PC-9 (cell line): ENCODE measurements at regions not wholly inside any gene's neighbourhood (a gene's known extent, or its start where the extent isn't known, plus 50 kb on each side); places are given as distances from the start of the nearest gene placed in this dataset.

ENCODE experiments used
- BruUV-seq: library from RNA; stranded (reverse); fragments of 400-500 nt; replicated peaks from 2 replicates; lab custom pipeline; 2021; lab: Mats Ljungman, UMichigan
- CTCF ChIA-PET: fragments of 300-600 bp; sonication (Branson Sonifier 250); formaldehyde crosslinking; loops from one replicate; lab custom pipeline; 2022; ENCODE audit warnings: antibody characterized with exemption; lab: Charles Lee
- POLR2A ChIA-PET: fragments of 300-600 bp; sonication (Branson Sonifier 250); formaldehyde crosslinking; loops from one replicate; lab custom pipeline; 2022; ENCODE audit warnings: antibody characterized with exemption; ENCODE audit not compliant: unreplicated experiment; lab: Charles Lee
- DNase-seq, 2 experiments: peaks; one replicate each; pipeline versions ENCODE4 v3.0.0 to v3.0.0-alpha.2; 2015 to 2022; ENCODE audit warnings: mixed read lengths in 1 of 2
- H2AFZ ChIP-seq: fragments of 200-600 bp; sonication (generic); 2 replicates; pipeline ENCODE4 v1.8.1; 2017; ENCODE audit warnings: antibody characterized with exemption
- H3F3A ChIP-seq: fragments of 200-600 bp; sonication (generic); 2 replicates; pipeline ENCODE4 v1.8.1; 2017; ENCODE audit warnings: antibody characterized with exemption, mild to moderate bottlenecking, low read depth; ENCODE audit not compliant: insufficient read depth
- H3K27ac ChIP-seq: fragments of 200-600 bp; sonication (generic); 2 replicates; pipeline ENCODE4 v1.6.1; 2016; ENCODE audit warnings: mixed run types
- H3K27me3 ChIP-seq: fragments of 200-600 bp; sonication (generic); 2 replicates; pipeline ENCODE4 v1.6.1; 2016; ENCODE audit warnings: low read depth, mixed run types; ENCODE audit not compliant: insufficient read depth
- H3K36me3 ChIP-seq: fragments of 200-600 bp; sonication (generic); 2 replicates; pipeline ENCODE4 v1.6.1; 2016; ENCODE audit warnings: low read depth, mixed run types
- H3K4me1 ChIP-seq: fragments of 200-600 bp; sonication (generic); replicated peaks from 2 replicates; pipeline ENCODE4 v1.6.1; 2016; ENCODE audit warnings: mixed run types; ENCODE audit not compliant: insufficient read depth
- H3K4me2 ChIP-seq: fragments of 200-600 bp; sonication (generic); 2 replicates; pipeline ENCODE4 v1.6.1; 2017; ENCODE audit warnings: mixed run types
- H3K4me3 ChIP-seq: fragments of 200-600 bp; sonication (generic); 2 replicates; pipeline ENCODE4 v1.6.1; 2016; ENCODE audit warnings: mixed run types
- H3K79me2 ChIP-seq: fragments of 200-600 bp; sonication (generic); 2 replicates; pipeline ENCODE4 v1.6.1; 2017; ENCODE audit warnings: low read depth, mixed run types
- H3K9me2 ChIP-seq: fragments of 200-600 bp; sonication (generic); 2 replicates; pipeline ENCODE4 v1.8.1; 2017; ENCODE audit warnings: mild to moderate bottlenecking; ENCODE audit not compliant: insufficient read depth
- H3K9me3 ChIP-seq: fragments of 200-600 bp; sonication (generic); 2 replicates; pipeline ENCODE4 v1.8.1; 2016; ENCODE audit warnings: low read depth; ENCODE audit not compliant: insufficient read depth
- H4K20me1 ChIP-seq: fragments of 200-600 bp; sonication (generic); 2 replicates; pipeline ENCODE4 v1.8.1; 2017; ENCODE audit not compliant: insufficient read depth
- EZH2 ChIP-seq: fragments of 200-600 bp; sonication (generic); IDR thresholded peaks from 2 replicates; pipeline ENCODE4 v1.8.0; 2017; ENCODE audit warnings: antibody characterized with exemption, low read depth
- intact Hi-C: fragments of 100-400 bp; cut with micrococcal nuclease; formaldehyde crosslinking; loops from one replicate; pipeline ENCODE4 v1.10.0; 2022; ENCODE audit not compliant: unreplicated experiment
- TF ChIP-seq, protein P1 (sequence below): fragments of 200-600 bp; sonication (generic); conservative IDR thresholded peaks from 2 replicates; pipeline ENCODE4 v1.6.1; 2017; ENCODE audit warnings: mixed run types, antibody characterized with exemption, mild to moderate bottlenecking, moderate library complexity

DNA sequence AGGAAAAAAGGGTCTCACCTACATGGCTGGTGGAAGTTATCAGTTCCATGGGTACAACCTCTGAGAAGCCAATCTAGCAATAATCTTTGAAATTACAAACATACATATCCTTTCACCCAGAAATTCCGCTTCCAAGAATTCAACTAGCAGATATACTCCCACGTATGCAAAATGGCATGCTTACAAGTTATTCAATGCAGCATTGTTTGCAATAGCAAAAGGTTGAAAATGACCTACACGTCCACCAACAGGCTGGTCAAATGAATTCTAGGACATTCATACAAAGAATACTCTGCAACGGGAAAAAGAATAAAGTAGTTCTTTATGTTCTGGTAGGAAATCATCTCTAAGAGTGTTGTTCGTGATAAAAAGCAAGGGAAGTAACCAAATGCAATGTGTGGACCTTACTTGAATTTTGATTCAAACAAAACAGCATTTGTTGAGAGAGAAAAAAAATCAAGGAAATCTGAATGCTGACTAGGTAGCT lies 63.7 kb upstream of the NLK start:
- POLR2A ChIA-PET = no interaction called here

GRCh38 chr17:27980043-27980442 lies 62.4 kb upstream of the NLK start:
- Histone ChIP-seq H4K20me1 (no peaks in the 10 kb centered on the region), H3K9me2 (no peaks in the 10 kb centered on the region), H3K4me1 (peaks cover 20% of the 10 kb centered on the region), H3K27me3 (no peaks in the 10 kb centered on the region), H3K36me3 (no peaks in the 10 kb centered on the region), H3F3A (no peaks in the 10 kb centered on the region; the same call in 1 of the 2 replicates), H2AFZ (no peak overlapping the region), H3K9me3 (no peaks in the 10 kb centered on the region), H3K4me2 (peak overlapping the region; percentile 34), H3K79me2 (no peaks in the 10 kb centered on the region), H3K27ac (peak overlapping the region; percentile 55; the same call in 1 of the 2 replicates), H3K4me3 (no peak overlapping the region)
- CTCF ChIA-PET = no interaction called here
- TF ChIP-seq, protein P1, sequence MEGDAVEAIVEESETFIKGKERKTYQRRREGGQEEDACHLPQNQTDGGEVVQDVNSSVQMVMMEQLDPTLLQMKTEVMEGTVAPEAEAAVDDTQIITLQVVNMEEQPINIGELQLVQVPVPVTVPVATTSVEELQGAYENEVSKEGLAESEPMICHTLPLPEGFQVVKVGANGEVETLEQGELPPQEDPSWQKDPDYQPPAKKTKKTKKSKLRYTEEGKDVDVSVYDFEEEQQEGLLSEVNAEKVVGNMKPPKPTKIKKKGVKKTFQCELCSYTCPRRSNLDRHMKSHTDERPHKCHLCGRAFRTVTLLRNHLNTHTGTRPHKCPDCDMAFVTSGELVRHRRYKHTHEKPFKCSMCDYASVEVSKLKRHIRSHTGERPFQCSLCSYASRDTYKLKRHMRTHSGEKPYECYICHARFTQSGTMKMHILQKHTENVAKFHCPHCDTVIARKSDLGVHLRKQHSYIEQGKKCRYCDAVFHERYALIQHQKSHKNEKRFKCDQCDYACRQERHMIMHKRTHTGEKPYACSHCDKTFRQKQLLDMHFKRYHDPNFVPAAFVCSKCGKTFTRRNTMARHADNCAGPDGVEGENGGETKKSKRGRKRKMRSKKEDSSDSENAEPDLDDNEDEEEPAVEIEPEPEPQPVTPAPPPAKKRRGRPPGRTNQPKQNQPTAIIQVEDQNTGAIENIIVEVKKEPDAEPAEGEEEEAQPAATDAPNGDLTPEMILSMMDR = no peak
- TF ChIP-seq EZH2 = no peak
- intact Hi-C loops = loop anchor here (10.0 kb wide), 1 partner anchor 65 kb away; the partner anchor contains the start of gene NLK
- no TSS peak for BruUV-seq
- DNase-seq = peak; percentile 42 to 48
- POLR2A ChIA-PET = interaction anchor here (0.5 kb wide), 1 partner anchor 81 kb away, joined by 5 read pairs; no protein-coding TSS in a partner anchor

More for the DNA sequence above, 63.7 kb upstream of the NLK start:
- H4K20me1 ChIP-seq = no peaks in the 10 kb centered on the region
- H3K36me3 ChIP-seq = no peaks in the 10 kb centered on the region
- no peaks in the 10 kb centered on the region for H3K27me3 ChIP-seq
- H3K4me3 ChIP-seq = no peak overlapping the region
- intact Hi-C loops = no loop called here
- H2AFZ ChIP-seq = no peak overlapping the region
- no TSS peak for BruUV-seq
- peaks cover 31% of the 10 kb centered on the region for H3K4me1 ChIP-seq
- no peaks in the 10 kb centered on the region for H3K9me3 ChIP-seq
- CTCF ChIA-PET = no interaction called here
- DNase-seq = no peak
- no peaks in the 10 kb centered on the region for H3K79me2 ChIP-seq
- no peaks in the 10 kb centered on the region for H3K9me2 ChIP-seq
- H3K4me2 ChIP-seq = no peak overlapping the region
- TF ChIP-seq EZH2 = no peak
- TF ChIP-seq, protein P1 = no peak
- peaks cover 5% of the 10 kb centered on the region; the same call in 1 of the 2 replicates for H3F3A ChIP-seq
- H3K27ac ChIP-seq = no peak overlapping the region

- no peak overlapping the region for H3K4me3 ChIP-seq
- no peaks in the 10 kb centered on the region for H3K9me3 ChIP-seq
- no peaks in the 10 kb centered on the region for H3F3A ChIP-seq
- H3K4me2 ChIP-seq = no peak overlapping the region
- no peak overlapping the region for H2AFZ ChIP-seq
- H4K20me1 ChIP-seq = no peaks in the 10 kb centered on the region
- POLR2A ChIA-PET = no interaction called here
- no peak for DNase-seq
- H3K27me3 ChIP-seq = no peaks in the 10 kb centered on the region
- H3K36me3 ChIP-seq = no peaks in the 10 kb centered on the region
- intact Hi-C loops = loop anchor here (10.0 kb wide), 1 partner anchor 63 kb away; the partner anchor contains the start of gene NLK
- peaks cover 11% of the 10 kb centered on the region for H3K4me1 ChIP-seq
- no peaks in the 10 kb centered on the region for H3K79me2 ChIP-seq
- no peaks in the 10 kb centered on the region for H3K9me2 ChIP-seq
- H3K27ac ChIP-seq = no peak overlapping the region
- TF ChIP-seq EZH2 = no peak
- TF ChIP-seq, protein P1 = no peak
- CTCF ChIA-PET = no interaction called here
- BruUV-seq = no TSS peak
Observed at GRCh38 chr17:27981978-27982377, 60.5 kb upstream of the NLK start.
